ENCODE measurements at regions not wholly inside any gene's neighbourhood (a gene's known extent, or its start where the extent isn't known, plus 50 kb on each side); places are given as distances from the start of the nearest gene placed in this dataset.

DNA sequence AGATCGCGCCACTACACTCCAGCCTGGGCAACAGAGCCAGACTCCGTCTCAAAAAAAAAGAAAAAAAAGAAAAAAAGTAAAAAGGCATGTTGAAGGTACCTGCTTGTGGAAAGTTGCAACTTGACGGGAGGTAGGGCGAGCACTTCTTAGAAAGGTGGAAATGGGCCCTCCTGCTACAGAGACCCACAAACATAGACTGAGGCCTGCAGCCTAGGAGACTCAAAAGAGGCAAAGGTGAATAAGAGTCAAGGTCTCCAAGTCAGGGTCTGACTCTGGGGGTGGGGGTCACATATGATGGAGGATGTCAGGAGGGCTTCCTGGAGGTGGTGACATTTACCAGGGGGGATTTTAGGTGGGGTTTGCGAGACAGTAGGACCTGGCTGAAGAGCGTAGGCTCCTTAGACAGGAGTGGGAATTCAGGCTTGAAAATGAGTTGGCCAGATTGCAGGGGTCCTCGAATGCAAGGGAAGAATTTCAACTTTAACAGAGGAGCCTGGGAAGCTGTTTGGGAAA is 303.0 kb downstream of the SEC14L1 start:
- no peak for TF ChIP-seq CTCF (IDR thresholded peaks at IDR 0.05; ENCODE audit: control extremely low read depth, extremely low read depth, low read depth, missing control alignments)
- DNase-seq (ENCODE audit: extremely low spot score) = no peak
- CTCF ChIA-PET = interaction anchor here (0.7 to 10.6 kb wide), 8 partner anchors 9 to 54 kb away, joined by 3 to 175 read pairs (median 5); no protein-coding TSS in a partner anchor
- POLR2A ChIA-PET = no interaction called here

DNA sequence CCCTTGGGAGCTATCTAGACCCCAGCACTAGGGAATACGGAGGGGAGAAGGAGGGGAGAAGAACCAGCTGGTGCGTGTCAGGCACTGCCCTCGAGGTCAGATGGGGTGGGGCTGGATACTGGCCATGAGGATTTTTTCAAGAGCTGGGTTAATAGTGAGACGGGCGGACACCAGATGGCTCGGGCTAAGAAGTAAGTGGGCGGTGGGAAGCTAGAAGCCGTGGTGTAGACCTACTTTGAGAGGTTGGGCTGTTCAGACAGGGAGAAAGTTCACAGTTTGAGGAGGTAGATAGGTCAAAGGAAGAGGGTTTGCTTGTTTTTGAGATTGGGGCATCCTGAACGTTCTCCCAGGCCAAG is 303.8 kb downstream of the SEC14L1 start:
- ChIA-PET CTCF (interaction anchor here (0.7 to 10.6 kb wide), 12 partner anchors 10 to 114 kb away, joined by 3 to 175 read pairs (median 5); no protein-coding TSS in a partner anchor), POLR2A (interaction anchor here (0.9 to 1.6 kb wide), 4 partner anchors 10 to 121 kb away, joined by 3 to 10 read pairs (median 4); no protein-coding TSS in a partner anchor)
- DNase-seq (ENCODE audit: extremely low spot score) = peak; percentile 67
- TF ChIP-seq CTCF (IDR thresholded peaks at IDR 0.05; ENCODE audit: control extremely low read depth, extremely low read depth, low read depth, missing control alignments) = no peak

DNA sequence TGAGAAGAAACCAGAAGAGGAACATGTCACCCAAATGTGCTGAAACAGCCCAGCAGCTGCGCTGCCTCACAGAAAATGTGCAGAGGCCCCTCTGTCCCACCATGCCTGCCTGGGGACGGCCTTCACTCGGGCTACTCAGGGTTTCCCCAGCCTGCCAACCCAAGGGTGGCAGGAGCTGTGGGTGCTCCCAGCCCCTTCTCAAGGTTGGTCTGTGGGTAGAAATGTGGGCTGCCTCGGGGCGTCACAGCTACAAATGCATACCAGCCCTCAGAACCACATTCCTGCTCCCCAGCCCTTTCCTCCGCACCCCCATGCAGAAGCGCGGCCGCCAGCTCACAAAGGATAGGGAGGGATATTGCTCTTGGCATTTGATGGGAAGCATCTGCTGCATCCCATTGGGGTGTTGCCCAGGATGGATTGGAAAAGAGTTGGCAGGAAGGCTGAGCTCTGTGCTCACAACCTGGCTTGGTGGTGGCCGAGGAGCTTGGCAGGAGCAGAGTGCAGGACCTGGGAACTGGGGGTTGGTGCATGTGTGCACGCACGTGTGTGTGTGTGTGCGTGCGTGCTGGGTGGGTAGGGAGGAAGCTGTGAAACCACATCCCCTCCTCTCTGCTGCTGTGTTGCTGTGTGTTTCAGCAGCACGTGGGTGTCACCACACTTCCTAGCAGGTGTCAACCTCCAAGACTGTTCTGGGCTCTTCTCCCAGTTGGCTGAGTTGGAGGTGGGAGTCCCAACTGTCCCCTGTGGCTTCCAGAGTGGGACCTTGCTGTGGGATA is 304.4 kb downstream of the SEC14L1 start:
- DNase-seq (ENCODE audit: extremely low spot score) = peak; percentile 75
- POLR2A ChIA-PET = interaction anchor here (0.5 to 1.6 kb wide), 6 partner anchors 9 to 122 kb away, joined by 3 to 15 read pairs (median 4); no protein-coding TSS in a partner anchor

DNA sequence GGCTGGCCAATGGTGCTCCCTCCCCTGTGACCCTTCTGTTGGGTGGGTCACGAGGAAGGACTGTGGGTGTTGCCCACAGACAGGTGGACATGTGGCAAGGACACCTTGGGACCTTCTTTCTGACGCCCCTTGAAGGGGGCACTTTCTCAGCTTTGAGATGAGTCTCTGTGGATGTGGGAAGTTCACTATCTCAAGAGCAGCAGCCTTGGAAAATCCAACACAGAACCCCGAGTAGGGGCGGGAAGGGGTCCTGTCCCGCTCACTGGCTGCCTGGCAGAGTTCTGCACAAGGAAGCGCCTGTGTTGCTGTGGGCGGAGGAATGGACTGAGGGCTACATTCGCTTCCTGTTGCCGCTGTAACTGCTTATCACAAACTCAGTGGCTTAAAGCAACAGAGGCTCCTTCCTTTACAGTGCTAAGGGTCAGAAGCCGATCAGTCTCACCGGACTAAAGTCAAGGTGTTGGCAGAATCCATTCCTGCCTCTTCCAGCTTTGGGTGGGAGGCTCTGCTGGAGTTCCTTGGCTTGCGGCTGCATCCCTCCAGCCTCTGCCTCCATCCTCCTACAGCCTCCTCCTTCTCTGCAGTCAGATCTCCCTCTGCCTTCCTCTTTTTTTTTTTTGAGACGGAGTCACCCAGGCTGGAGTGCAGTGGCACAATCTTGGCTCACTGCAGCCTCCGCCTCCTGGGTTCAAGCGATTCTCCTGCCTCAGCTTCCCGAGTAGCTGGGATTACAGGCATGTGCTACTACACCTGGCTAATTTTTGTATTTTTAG is 305.2 kb downstream of the SEC14L1 start:
- POLR2A ChIA-PET = interaction anchor here (0.6 to 1.6 kb wide), 3 partner anchors 8 to 57 kb away, joined by 6 to 15 read pairs (median 10); no protein-coding TSS in a partner anchor
- no peak for DNase-seq (ENCODE audit: extremely low spot score)
- TF ChIP-seq CTCF (IDR thresholded peaks at IDR 0.05; ENCODE audit: control extremely low read depth, extremely low read depth, low read depth, missing control alignments) = no peak
- CTCF ChIA-PET = interaction anchor here (1.3 to 10.6 kb wide), 6 partner anchors 8 to 29 kb away, joined by 3 to 175 read pairs (median 8); no protein-coding TSS in a partner anchor

More for the DNA sequence above, 304.4 kb downstream of the SEC14L1 start:
- TF ChIP-seq CTCF (IDR thresholded peaks at IDR 0.05; ENCODE audit: control extremely low read depth, extremely low read depth, low read depth, missing control alignments) = no peak
- CTCF ChIA-PET = interaction anchor here (0.8 to 10.6 kb wide), 11 partner anchors 9 to 115 kb away, joined by 3 to 175 read pairs (median 5); no protein-coding TSS in a partner anchor

GRCh38 chr17:77446940-77447634 is 306.3 kb downstream of the SEC14L1 start:
- POLR2A ChIA-PET = interaction anchor here (0.8 kb wide), 1 partner anchor 13 kb away, joined by 3 read pairs; no protein-coding TSS in a partner anchor
- TF ChIP-seq CTCF (IDR thresholded peaks at IDR 0.05; ENCODE audit: control extremely low read depth, extremely low read depth, low read depth, missing control alignments) = no peak
- CTCF ChIA-PET = interaction anchor here (1.1 to 1.2 kb wide), 3 partner anchors 18 to 26 kb away, joined by 3 to 4 read pairs (median 3); no protein-coding TSS in a partner anchor
- DNase-seq (ENCODE audit: extremely low spot score) = no peak
